ENCODE measurements at regions not wholly inside any gene's neighbourhood (a gene's known extent, or its start where the extent isn't known, plus 50 kb on each side); places are given as distances from the start of the nearest gene placed in this dataset.

DNA sequence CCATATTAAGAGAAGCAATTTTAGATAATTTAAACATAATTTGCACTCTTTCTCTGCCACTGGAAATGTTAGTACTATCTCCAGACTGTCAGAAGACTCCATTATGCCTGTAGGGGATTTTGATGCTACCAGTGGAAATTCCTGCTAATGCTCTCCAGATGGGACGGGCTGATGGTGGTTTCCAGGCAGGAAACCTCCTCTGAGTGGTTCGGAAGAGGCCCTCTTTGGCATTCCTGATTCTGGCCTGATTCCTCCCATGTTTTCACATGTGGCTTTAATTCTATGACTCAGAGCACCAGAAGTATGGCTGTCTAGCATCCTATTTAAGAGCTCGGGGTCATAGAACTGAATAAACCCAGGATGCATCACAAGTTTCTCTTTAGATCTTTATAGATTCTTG, 70.9 kb upstream of the ST6GAL2 start:
- no peak for TF ChIP-seq POLR2A (IDR thresholded peaks at IDR 0.05)
- TF ChIP-seq CTCF (IDR thresholded peaks at IDR 0.05), result no peak

Measured in uterus (tissue), 2 donors.